ENCODE measurements at regions not wholly inside any gene's neighbourhood (a gene's known extent, or its start where the extent isn't known, plus 50 kb on each side); places are given as distances from the start of the nearest gene placed in this dataset.

DNA sequence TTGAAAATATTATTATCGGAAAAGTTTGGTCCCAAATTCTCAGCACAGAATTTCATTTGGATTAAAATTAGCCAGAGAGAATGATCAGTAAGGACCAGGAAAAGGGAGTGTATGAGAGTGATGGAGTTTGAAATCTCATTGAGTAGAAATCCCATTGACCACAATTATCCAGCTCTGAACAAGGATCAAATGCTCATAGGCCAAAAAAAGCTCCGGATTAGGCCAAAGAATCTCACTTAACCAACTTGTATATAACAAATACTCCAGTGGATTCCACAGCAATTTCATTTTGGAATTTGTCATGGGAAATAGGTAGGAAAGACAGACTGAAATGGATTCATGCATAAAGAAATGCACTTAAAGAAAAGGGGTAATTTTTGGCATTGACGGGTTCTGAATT lies 83.9 kb upstream of the SORBS2 start:
- TF ChIP-seq, protein P1, sequence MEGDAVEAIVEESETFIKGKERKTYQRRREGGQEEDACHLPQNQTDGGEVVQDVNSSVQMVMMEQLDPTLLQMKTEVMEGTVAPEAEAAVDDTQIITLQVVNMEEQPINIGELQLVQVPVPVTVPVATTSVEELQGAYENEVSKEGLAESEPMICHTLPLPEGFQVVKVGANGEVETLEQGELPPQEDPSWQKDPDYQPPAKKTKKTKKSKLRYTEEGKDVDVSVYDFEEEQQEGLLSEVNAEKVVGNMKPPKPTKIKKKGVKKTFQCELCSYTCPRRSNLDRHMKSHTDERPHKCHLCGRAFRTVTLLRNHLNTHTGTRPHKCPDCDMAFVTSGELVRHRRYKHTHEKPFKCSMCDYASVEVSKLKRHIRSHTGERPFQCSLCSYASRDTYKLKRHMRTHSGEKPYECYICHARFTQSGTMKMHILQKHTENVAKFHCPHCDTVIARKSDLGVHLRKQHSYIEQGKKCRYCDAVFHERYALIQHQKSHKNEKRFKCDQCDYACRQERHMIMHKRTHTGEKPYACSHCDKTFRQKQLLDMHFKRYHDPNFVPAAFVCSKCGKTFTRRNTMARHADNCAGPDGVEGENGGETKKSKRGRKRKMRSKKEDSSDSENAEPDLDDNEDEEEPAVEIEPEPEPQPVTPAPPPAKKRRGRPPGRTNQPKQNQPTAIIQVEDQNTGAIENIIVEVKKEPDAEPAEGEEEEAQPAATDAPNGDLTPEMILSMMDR (IDR thresholded peaks at IDR 0.05; ENCODE audit: low read depth, low read length): no peak
- no peak for TF ChIP-seq EZH2phosphoT487 (IDR thresholded peaks at IDR 0.05; ENCODE audit: low read depth)
